AG04449 (cell line): ENCODE measurements at regions not wholly inside any gene's neighbourhood (a gene's known extent, or its start where the extent isn't known, plus 50 kb on each side); places are given as distances from the start of the nearest gene placed in this dataset.

Source experiments
- CTCF ChIA-PET: fragments of 350-600 bp; formaldehyde crosslinking; extraction: SDS; loops from one replicate; lab custom pipeline; 2021; ENCODE audit warnings: antibody characterized with exemption; lab: Yijun Ruan, JAX
- POLR2A ChIA-PET: fragments of 400-600, 350-600 bp; formaldehyde crosslinking; extraction: SDS; loops from one replicate; lab custom pipeline; 2020; ENCODE audit warnings: antibody characterized with exemption, inconsistent platforms; lab: Yijun Ruan, JAX
- DNase-seq: peaks from one replicate; pipeline ENCODE4 v3.0.0-alpha.2; 2010; ENCODE audit warnings: low read depth, low spot score
- H3K4me3 ChIP-seq: 2 replicates; pipeline ENCODE4 v1.5.1; 2011; ENCODE audit warnings: low read depth, mild to moderate bottlenecking, control low read depth, low read length
- CTCF ChIP-seq: IDR thresholded peaks from one replicate; pipeline ENCODE4 v1.5.1; 2011; ENCODE audit warnings: mild to moderate bottlenecking, moderate library complexity, low read length, control low read depth, inconsistent platforms; ENCODE audit not compliant: insufficient read depth; ENCODE audit errors: missing control alignments

GRCh38 chr18:43484710-43485109 is 207.4 kb upstream of the SYT4 start:
- H3K4me3 ChIP-seq: no peak overlapping the region
- ChIA-PET POLR2A (no interaction called here), CTCF (no interaction called here)
- TF ChIP-seq CTCF: no peak
- DNase-seq: no peak

- ChIA-PET POLR2A (no interaction called here), CTCF (no interaction called here)
- TF ChIP-seq CTCF: no peak
- H3K4me3 ChIP-seq: no peak overlapping the region
- DNase-seq: no peak
Observed at GRCh38 chr18:43485545-43485963, 208.3 kb upstream of the SYT4 start.

GRCh38 chr18:43486462-43486861 is 209.2 kb upstream of the SYT4 start:
- no peak for TF ChIP-seq CTCF
- ChIA-PET POLR2A (no interaction called here), CTCF (no interaction called here)
- H3K4me3 ChIP-seq: no peak overlapping the region
- DNase-seq: no peak

- CTCF ChIA-PET: no interaction called here
- DNase-seq: no peak
- POLR2A ChIA-PET: no interaction called here
Observed at GRCh38 chr18:43501099-43501498, 223.8 kb upstream of the SYT4 start.

GRCh38 chr18:43506935-43507334 is 229.6 kb upstream of the SYT4 start:
- CTCF ChIA-PET: no interaction called here
- no peak overlapping the region for H3K4me3 ChIP-seq
- POLR2A ChIA-PET: no interaction called here
- DNase-seq: no peak
- TF ChIP-seq CTCF: no peak

More at GRCh38 chr18:43501099-43501498, 223.8 kb upstream of the SYT4 start:
- H3K4me3 ChIP-seq: no peak overlapping the region
- TF ChIP-seq CTCF: no peak

GRCh38 chr18:43507842-43508481 is 230.7 kb upstream of the SYT4 start:
- POLR2A ChIA-PET: no interaction called here
- no peak overlapping the region for H3K4me3 ChIP-seq
- DNase-seq: no peak
- TF ChIP-seq CTCF: no peak
- CTCF ChIA-PET: no interaction called here
